ENCODE measurements at regions not wholly inside any gene's neighbourhood (a gene's known extent, or its start where the extent isn't known, plus 50 kb on each side); places are given as distances from the start of the nearest gene placed in this dataset.

GRCh38 chr18:77897606-77898005, 648.0 kb downstream of the GALR1 start:
- H3K4me1 Mint-ChIP-seq = no peaks in the 10 kb centered on the region
- H3K27me3 Mint-ChIP-seq = peaks cover 14% of the 10 kb centered on the region
- no peak overlapping the region for H3K27ac Mint-ChIP-seq
- no peaks in the 10 kb centered on the region for H3K9me3 Mint-ChIP-seq
- no peaks in the 10 kb centered on the region for H3K36me3 Mint-ChIP-seq
- H3K4me3 Mint-ChIP-seq = no peak overlapping the region
- DNase-seq = no peak

GRCh38 chr18:77899972-77900754, 650.5 kb downstream of the GALR1 start:
- Mint-ChIP-seq H3K4me1 (no peaks in the 10 kb centered on the region), H3K9me3 (no peaks in the 10 kb centered on the region), H3K36me3 (no peaks in the 10 kb centered on the region)

GRCh38 chr18:77905011-77905410, 655.4 kb downstream of the GALR1 start:
- no peak for DNase-seq
- H3K9me3 Mint-ChIP-seq = no peaks in the 10 kb centered on the region

More at GRCh38 chr18:77899972-77900754, 650.5 kb downstream of the GALR1 start:
- Mint-ChIP-seq H3K27me3 (peaks cover 10% of the 10 kb centered on the region), H3K4me3 (peak overlapping the region; percentile 45), H3K27ac (no peak overlapping the region)
- peak; percentile 75 for DNase-seq

GRCh38 chr18:77905449-77906055, 655.9 kb downstream of the GALR1 start:
- Mint-ChIP-seq H3K4me1 (no peaks in the 10 kb centered on the region), H3K36me3 (no peaks in the 10 kb centered on the region), H3K27ac (no peak overlapping the region), H3K27me3 (no peaks in the 10 kb centered on the region), H3K4me3 (no peak overlapping the region), H3K9me3 (no peaks in the 10 kb centered on the region)
- no peak for DNase-seq

More at GRCh38 chr18:77905011-77905410, 655.4 kb downstream of the GALR1 start:
- Mint-ChIP-seq H3K27ac (no peak overlapping the region), H3K36me3 (no peaks in the 10 kb centered on the region), H3K4me3 (no peak overlapping the region), H3K27me3 (no peaks in the 10 kb centered on the region), H3K4me1 (no peaks in the 10 kb centered on the region)

- Mint-ChIP-seq H3K36me3 (no peaks in the 10 kb centered on the region), H3K4me1 (no peaks in the 10 kb centered on the region), H3K27me3 (peaks cover 7% of the 10 kb centered on the region), H3K9me3 (no peaks in the 10 kb centered on the region), H3K4me3 (no peak overlapping the region), H3K27ac (no peak overlapping the region)
- no peak for DNase-seq
Measured at GRCh38 chr18:77906103-77906892, 656.6 kb downstream of the GALR1 start.

- no peak overlapping the region for H3K27ac Mint-ChIP-seq
- no peak for DNase-seq
- no peaks in the 10 kb centered on the region for H3K9me3 Mint-ChIP-seq
- no peak overlapping the region for H3K4me3 Mint-ChIP-seq
- H3K27me3 Mint-ChIP-seq = peaks cover 7% of the 10 kb centered on the region
- H3K36me3 Mint-ChIP-seq = no peaks in the 10 kb centered on the region
- H3K4me1 Mint-ChIP-seq = no peaks in the 10 kb centered on the region
Measured at GRCh38 chr18:77910347-77910746, 660.7 kb downstream of the GALR1 start.

- H3K4me1 Mint-ChIP-seq = no peaks in the 10 kb centered on the region
- no peak overlapping the region for H3K27ac Mint-ChIP-seq
- no peaks in the 10 kb centered on the region for H3K9me3 Mint-ChIP-seq
- H3K4me3 Mint-ChIP-seq = no peak overlapping the region
- H3K36me3 Mint-ChIP-seq = no peaks in the 10 kb centered on the region
- no peak for DNase-seq
- peaks cover 7% of the 10 kb centered on the region for H3K27me3 Mint-ChIP-seq
Measured at GRCh38 chr18:77911971-77912605, 662.4 kb downstream of the GALR1 start.

GRCh38 chr18:77918730-77919129, 669.1 kb downstream of the GALR1 start:
- H3K27ac Mint-ChIP-seq = no peak overlapping the region
- H3K9me3 Mint-ChIP-seq = no peaks in the 10 kb centered on the region
- no peaks in the 10 kb centered on the region for H3K36me3 Mint-ChIP-seq
- no peak for DNase-seq
- no peaks in the 10 kb centered on the region for H3K27me3 Mint-ChIP-seq
- no peak overlapping the region for H3K4me3 Mint-ChIP-seq
- H3K4me1 Mint-ChIP-seq = no peaks in the 10 kb centered on the region

- Mint-ChIP-seq H3K9me3 (no peaks in the 10 kb centered on the region), H3K27me3 (no peaks in the 10 kb centered on the region), H3K4me3 (no peak overlapping the region), H3K4me1 (no peaks in the 10 kb centered on the region), H3K27ac (no peak overlapping the region), H3K36me3 (no peaks in the 10 kb centered on the region)
- no peak for DNase-seq
Measured at GRCh38 chr18:77919923-77920322, 670.3 kb downstream of the GALR1 start.

- H3K9me3 Mint-ChIP-seq = no peaks in the 10 kb centered on the region
- no peak overlapping the region for H3K27ac Mint-ChIP-seq
- no peaks in the 10 kb centered on the region for H3K4me1 Mint-ChIP-seq
- no peaks in the 10 kb centered on the region for H3K36me3 Mint-ChIP-seq
- H3K4me3 Mint-ChIP-seq = no peak overlapping the region
- peaks cover 6% of the 10 kb centered on the region for H3K27me3 Mint-ChIP-seq
- DNase-seq = no peak
Measured at GRCh38 chr18:77935342-77935741, 685.7 kb downstream of the GALR1 start.

GRCh38 chr18:77940566-77940965, 690.9 kb downstream of the GALR1 start:
- H3K4me1 Mint-ChIP-seq = no peaks in the 10 kb centered on the region
- H3K9me3 Mint-ChIP-seq = no peaks in the 10 kb centered on the region
- H3K27me3 Mint-ChIP-seq = peaks cover 18% of the 10 kb centered on the region
- DNase-seq = no peak
- H3K27ac Mint-ChIP-seq = no peak overlapping the region
- H3K36me3 Mint-ChIP-seq = no peaks in the 10 kb centered on the region
- no peak overlapping the region for H3K4me3 Mint-ChIP-seq

GRCh38 chr18:77944533-77944932, 694.9 kb downstream of the GALR1 start:
- Mint-ChIP-seq H3K27me3 (peaks cover 16% of the 10 kb centered on the region), H3K9me3 (no peaks in the 10 kb centered on the region), H3K4me3 (no peak overlapping the region), H3K4me1 (no peaks in the 10 kb centered on the region), H3K27ac (no peak overlapping the region), H3K36me3 (no peaks in the 10 kb centered on the region)
- DNase-seq = no peak

GRCh38 chr18:77948567-77948966, 698.9 kb downstream of the GALR1 start:
- Mint-ChIP-seq H3K4me3 (no peak overlapping the region), H3K27ac (no peak overlapping the region), H3K36me3 (no peaks in the 10 kb centered on the region), H3K9me3 (peaks cover 8% of the 10 kb centered on the region), H3K27me3 (peaks cover 3% of the 10 kb centered on the region), H3K4me1 (no peaks in the 10 kb centered on the region)
- DNase-seq = no peak

- Mint-ChIP-seq H3K4me3 (no peak overlapping the region), H3K9me3 (peaks cover 9% of the 10 kb centered on the region), H3K4me1 (no peaks in the 10 kb centered on the region), H3K36me3 (no peaks in the 10 kb centered on the region), H3K27me3 (peaks cover 2% of the 10 kb centered on the region), H3K27ac (no peak overlapping the region)
- DNase-seq = no peak
Measured at GRCh38 chr18:77949355-77949973, 699.8 kb downstream of the GALR1 start.

- peaks cover 6% of the 10 kb centered on the region for H3K9me3 Mint-ChIP-seq
- H3K4me1 Mint-ChIP-seq = no peaks in the 10 kb centered on the region
- DNase-seq = no peak
- H3K27me3 Mint-ChIP-seq = peaks cover 3% of the 10 kb centered on the region
- H3K27ac Mint-ChIP-seq = no peak overlapping the region
- H3K36me3 Mint-ChIP-seq = no peaks in the 10 kb centered on the region
- H3K4me3 Mint-ChIP-seq = no peak overlapping the region
Measured at GRCh38 chr18:77959248-77959647, 709.6 kb downstream of the GALR1 start.

All from activated naive CD8-positive, alpha-beta T cell treated with anti-CD3 and anti-CD28 coated beads for 36 hours (primary cell).